Stimulated activated memory B cell treated with anti-CD40 and anti-IgM and Interleukin-4, amounts not matched to agents 10 μg/mL and 1 μg/mL and 100 μg/mL, for 72 hours (primary cell): ENCODE measurements at regions not wholly inside any gene's neighbourhood (a gene's known extent, or its start where the extent isn't known, plus 50 kb on each side); places are given as distances from the start of the nearest gene placed in this dataset.

Experiments
- ATAC-seq: fragments of 150-1000 bp; cut with Tn5 transposase; 2 replicates; pipeline ENCODE4 v1.10.0; 2021
- H3K27ac Mint-ChIP-seq: one replicate; pipeline ENCODE4 v1.8.0; 2022; ENCODE audit warnings: mild to moderate bottlenecking, mixed read lengths
- H3K27me3 Mint-ChIP-seq: one replicate; pipeline ENCODE4 v1.8.0; 2022; ENCODE audit warnings: mixed read lengths
- H3K36me3 Mint-ChIP-seq: one replicate; pipeline ENCODE4 v1.8.0; 2022; ENCODE audit warnings: mixed read lengths
- H3K4me1 Mint-ChIP-seq: one replicate; pipeline ENCODE4 v1.8.0; 2022; ENCODE audit warnings: mixed read lengths
- H3K4me3 Mint-ChIP-seq: one replicate; pipeline ENCODE4 v1.8.0; 2022; ENCODE audit warnings: mild to moderate bottlenecking, moderate library complexity, mixed read lengths
- H3K9me3 Mint-ChIP-seq: one replicate; pipeline ENCODE4 v1.8.0; 2022; ENCODE audit warnings: mixed read lengths

DNA sequence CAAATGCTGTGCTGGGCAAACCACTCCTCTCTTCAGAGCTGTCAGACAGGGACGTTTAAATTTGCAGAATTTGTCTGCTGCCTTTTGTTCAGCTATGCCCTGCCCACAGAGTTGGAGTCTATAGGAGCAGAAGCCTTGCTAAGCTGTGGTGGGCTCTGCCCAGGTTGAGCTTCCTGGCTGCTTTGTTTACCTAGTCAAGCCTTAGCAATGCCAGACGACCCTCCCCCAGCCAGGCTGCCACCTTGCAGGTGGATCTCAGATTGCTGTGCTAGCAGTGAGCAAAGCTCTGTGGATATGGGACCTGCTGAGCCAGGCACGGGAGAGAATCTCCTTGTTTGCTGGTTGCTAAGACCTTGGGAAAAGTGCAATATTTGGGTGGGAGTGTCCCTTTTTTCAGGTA is 314.9 kb downstream of the NNT start:
- H3K27me3 Mint-ChIP-seq: no peaks in the 10 kb centered on the region
- no peak for ATAC-seq
- H3K9me3 Mint-ChIP-seq: no peaks in the 10 kb centered on the region
- no peak overlapping the region for H3K4me3 Mint-ChIP-seq
- H3K36me3 Mint-ChIP-seq: no peaks in the 10 kb centered on the region
- H3K27ac Mint-ChIP-seq: no peak overlapping the region
- H3K4me1 Mint-ChIP-seq: no peaks in the 10 kb centered on the region

DNA sequence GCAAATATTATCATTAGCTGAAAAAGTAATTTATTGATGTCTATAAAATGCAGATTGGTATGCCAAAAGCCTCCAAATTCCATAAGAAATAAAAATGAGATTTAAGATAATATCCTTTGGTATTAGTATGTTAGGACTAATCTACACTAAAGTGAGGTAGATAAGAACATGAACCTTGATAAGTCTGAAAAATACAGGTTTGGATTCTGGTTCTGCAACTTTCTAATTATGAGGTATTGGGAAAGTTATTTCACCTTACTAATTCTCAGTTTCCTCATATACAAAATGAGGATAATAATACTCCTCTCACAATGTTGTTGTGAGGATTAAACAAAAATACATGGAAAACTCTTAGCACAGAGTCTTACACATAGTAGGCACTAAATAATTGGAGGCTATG is 300.1 kb downstream of the NNT start:
- H3K36me3 Mint-ChIP-seq: no peaks in the 10 kb centered on the region
- no peak overlapping the region for H3K27ac Mint-ChIP-seq
- H3K9me3 Mint-ChIP-seq: no peaks in the 10 kb centered on the region
- no peak overlapping the region for H3K4me3 Mint-ChIP-seq
- no peak for ATAC-seq
- no peaks in the 10 kb centered on the region for H3K4me1 Mint-ChIP-seq
- no peaks in the 10 kb centered on the region for H3K27me3 Mint-ChIP-seq

- no peak overlapping the region for H3K27ac Mint-ChIP-seq
- H3K27me3 Mint-ChIP-seq: no peaks in the 10 kb centered on the region
- H3K9me3 Mint-ChIP-seq: peaks cover 4% of the 10 kb centered on the region
- H3K4me3 Mint-ChIP-seq: no peak overlapping the region
- no peak for ATAC-seq
- H3K36me3 Mint-ChIP-seq: no peaks in the 10 kb centered on the region
- no peaks in the 10 kb centered on the region for H3K4me1 Mint-ChIP-seq
These were observed 298.0 kb downstream of the NNT start for GRCh38 chr5:43900974-43901373.

DNA sequence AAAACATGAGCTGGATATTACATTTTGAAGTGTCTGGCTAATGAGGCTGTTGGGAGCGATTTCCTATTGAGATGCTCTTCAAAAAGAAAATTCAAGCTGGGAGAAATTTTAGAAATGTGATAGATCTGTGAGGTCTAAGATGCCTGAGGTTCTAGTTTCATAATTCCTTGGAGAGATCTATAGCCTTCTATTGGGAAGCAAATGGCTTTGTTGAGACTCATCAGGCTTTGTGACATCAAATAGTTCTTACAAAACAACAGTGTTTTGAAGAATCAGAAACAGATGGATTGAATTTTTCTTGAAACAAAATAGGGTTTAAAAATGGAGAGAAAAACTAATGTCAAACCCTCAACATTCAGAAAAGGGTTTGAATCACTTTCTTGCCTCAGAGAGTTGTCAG is 292.9 kb downstream of the NNT start:
- Mint-ChIP-seq H3K27ac (no peak overlapping the region), H3K27me3 (no peaks in the 10 kb centered on the region), H3K36me3 (no peaks in the 10 kb centered on the region), H3K4me3 (no peak overlapping the region), H3K9me3 (peaks cover 4% of the 10 kb centered on the region), H3K4me1 (no peaks in the 10 kb centered on the region)
- ATAC-seq: no peak

GRCh38 chr5:43893951-43894684 is 291.1 kb downstream of the NNT start:
- Mint-ChIP-seq H3K4me3 (no peak overlapping the region), H3K27me3 (no peaks in the 10 kb centered on the region), H3K9me3 (peaks cover 7% of the 10 kb centered on the region), H3K36me3 (no peaks in the 10 kb centered on the region), H3K4me1 (no peaks in the 10 kb centered on the region), H3K27ac (no peak overlapping the region)
- ATAC-seq: no peak

DNA sequence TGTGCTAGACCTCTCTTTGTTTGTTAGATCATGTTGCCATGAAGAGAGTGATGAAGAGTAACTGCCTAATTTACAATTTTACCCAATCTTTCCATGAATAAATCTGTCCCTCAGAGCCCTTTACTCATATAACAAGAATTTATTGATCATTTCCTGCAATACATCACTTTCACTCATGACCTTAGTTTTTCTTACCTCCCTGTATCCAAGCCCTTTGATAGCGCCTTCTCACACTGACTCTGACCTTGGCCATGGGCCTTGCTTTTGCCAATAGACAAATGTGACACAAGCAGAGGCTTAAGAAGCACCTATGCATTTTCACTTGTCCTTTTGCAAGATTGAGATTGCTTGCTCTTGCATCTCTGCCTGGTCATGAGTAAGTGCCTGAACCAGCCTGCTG is 288.1 kb downstream of the NNT start:
- H3K27ac Mint-ChIP-seq: no peak overlapping the region
- H3K36me3 Mint-ChIP-seq: no peaks in the 10 kb centered on the region
- H3K9me3 Mint-ChIP-seq: peaks cover 5% of the 10 kb centered on the region
- no peaks in the 10 kb centered on the region for H3K27me3 Mint-ChIP-seq
- ATAC-seq: no peak
- H3K4me3 Mint-ChIP-seq: no peak overlapping the region
- H3K4me1 Mint-ChIP-seq: no peaks in the 10 kb centered on the region

DNA sequence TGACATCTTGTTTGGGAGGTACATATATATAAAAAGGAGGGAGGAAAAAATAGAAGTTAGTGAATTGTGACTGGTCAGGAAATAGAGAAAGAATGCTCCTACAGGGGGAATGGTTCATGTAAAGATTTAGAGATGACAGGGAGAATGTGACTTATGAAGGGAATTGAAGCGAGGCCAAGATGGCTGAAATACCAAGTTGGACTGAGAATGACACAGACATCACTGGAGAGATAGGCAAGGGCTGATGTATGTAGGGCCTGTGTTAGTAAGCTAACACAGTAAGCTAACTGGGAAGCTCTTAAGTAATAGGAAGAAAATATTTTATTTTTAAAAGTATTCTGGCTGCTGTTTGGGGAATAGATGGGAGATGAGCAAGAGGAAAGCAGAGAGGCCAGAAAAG is 286.3 kb downstream of the NNT start:
- no peak overlapping the region for H3K4me3 Mint-ChIP-seq
- H3K36me3 Mint-ChIP-seq: no peaks in the 10 kb centered on the region
- no peak overlapping the region for H3K27ac Mint-ChIP-seq
- peaks cover 5% of the 10 kb centered on the region for H3K9me3 Mint-ChIP-seq
- no peaks in the 10 kb centered on the region for H3K27me3 Mint-ChIP-seq
- no peak for ATAC-seq
- H3K4me1 Mint-ChIP-seq: no peaks in the 10 kb centered on the region

DNA sequence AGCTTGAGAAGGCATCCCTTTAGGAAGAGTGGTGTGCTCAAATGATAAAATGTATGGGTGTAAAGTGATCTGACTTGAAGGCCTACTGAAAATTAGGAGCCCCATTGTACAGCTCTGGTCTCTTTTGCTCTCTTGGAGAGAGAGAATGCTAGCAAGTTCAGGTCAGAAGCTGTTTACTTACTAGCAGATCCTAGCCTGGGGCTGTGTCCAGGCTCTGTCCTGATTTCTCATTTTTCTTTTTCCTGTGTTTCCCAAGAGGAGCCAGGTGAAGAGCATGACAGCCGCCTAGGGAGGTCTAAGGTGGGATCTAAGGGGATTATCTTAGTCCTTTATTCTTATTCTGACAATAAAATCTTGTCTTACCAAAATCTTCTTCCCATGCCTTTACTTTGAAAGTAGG is 272.8 kb downstream of the NNT start:
- no peak overlapping the region for H3K27ac Mint-ChIP-seq
- no peaks in the 10 kb centered on the region for H3K9me3 Mint-ChIP-seq
- ATAC-seq: no peak
- no peak overlapping the region for H3K4me3 Mint-ChIP-seq
- H3K36me3 Mint-ChIP-seq: no peaks in the 10 kb centered on the region
- H3K27me3 Mint-ChIP-seq: no peaks in the 10 kb centered on the region
- no peaks in the 10 kb centered on the region for H3K4me1 Mint-ChIP-seq

DNA sequence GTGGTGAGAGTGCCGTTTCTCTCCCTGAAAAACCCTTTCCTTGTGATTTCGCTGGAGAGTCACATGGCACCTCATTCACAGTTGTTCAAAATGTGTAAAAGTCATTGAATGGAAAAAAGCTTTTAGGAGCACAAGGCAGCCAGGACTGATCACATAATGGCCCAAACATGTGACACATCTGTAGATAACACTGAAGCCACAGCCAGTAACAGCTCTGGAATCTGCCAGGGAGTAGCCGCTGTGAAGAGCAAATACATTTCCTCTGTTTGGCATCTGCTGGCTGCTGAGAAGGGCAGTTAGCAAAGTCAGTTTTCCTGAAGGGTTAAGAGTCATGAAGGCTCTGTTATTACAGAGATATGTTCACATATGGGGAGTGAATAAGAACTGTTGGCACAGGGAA is 271.8 kb downstream of the NNT start:
- H3K4me3 Mint-ChIP-seq: no peak overlapping the region
- no peak overlapping the region for H3K27ac Mint-ChIP-seq
- no peak for ATAC-seq
- H3K27me3 Mint-ChIP-seq: no peaks in the 10 kb centered on the region
- no peaks in the 10 kb centered on the region for H3K36me3 Mint-ChIP-seq
- H3K9me3 Mint-ChIP-seq: no peaks in the 10 kb centered on the region
- no peaks in the 10 kb centered on the region for H3K4me1 Mint-ChIP-seq

- Mint-ChIP-seq H3K4me1 (no peaks in the 10 kb centered on the region), H3K27me3 (no peaks in the 10 kb centered on the region), H3K9me3 (no peaks in the 10 kb centered on the region), H3K27ac (no peak overlapping the region), H3K36me3 (no peaks in the 10 kb centered on the region), H3K4me3 (no peak overlapping the region)
- no peak for ATAC-seq
These were observed 270.8 kb downstream of the NNT start for GRCh38 chr5:43873791-43874190.

DNA sequence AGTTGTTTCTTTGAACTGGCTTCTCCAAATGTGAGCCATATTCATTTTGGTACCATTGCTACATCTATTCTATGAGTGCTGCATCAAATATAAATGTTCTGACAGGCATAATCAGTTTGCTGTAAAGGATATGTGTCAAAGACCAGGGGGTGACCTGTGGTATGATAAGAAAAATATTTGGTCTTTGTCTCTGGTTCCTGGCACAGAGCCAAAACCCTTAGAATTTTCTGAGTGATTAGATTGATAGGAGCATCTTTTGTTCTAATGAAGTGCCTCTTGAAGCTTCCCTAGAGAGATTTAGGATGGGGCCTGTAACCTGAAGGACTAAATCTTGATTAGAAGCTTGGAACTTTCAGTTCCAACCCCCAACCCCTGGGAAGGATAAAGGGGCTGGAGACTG is 256.3 kb downstream of the NNT start:
- no peak for ATAC-seq
- Mint-ChIP-seq H3K9me3 (peaks cover 2% of the 10 kb centered on the region), H3K4me3 (no peak overlapping the region), H3K27ac (no peak overlapping the region), H3K36me3 (no peaks in the 10 kb centered on the region), H3K27me3 (no peaks in the 10 kb centered on the region), H3K4me1 (no peaks in the 10 kb centered on the region)

- H3K27me3 Mint-ChIP-seq: no peaks in the 10 kb centered on the region
- H3K36me3 Mint-ChIP-seq: no peaks in the 10 kb centered on the region
- H3K4me1 Mint-ChIP-seq: no peaks in the 10 kb centered on the region
These were observed 252.5 kb downstream of the NNT start for GRCh38 chr5:43855452-43855851.

DNA sequence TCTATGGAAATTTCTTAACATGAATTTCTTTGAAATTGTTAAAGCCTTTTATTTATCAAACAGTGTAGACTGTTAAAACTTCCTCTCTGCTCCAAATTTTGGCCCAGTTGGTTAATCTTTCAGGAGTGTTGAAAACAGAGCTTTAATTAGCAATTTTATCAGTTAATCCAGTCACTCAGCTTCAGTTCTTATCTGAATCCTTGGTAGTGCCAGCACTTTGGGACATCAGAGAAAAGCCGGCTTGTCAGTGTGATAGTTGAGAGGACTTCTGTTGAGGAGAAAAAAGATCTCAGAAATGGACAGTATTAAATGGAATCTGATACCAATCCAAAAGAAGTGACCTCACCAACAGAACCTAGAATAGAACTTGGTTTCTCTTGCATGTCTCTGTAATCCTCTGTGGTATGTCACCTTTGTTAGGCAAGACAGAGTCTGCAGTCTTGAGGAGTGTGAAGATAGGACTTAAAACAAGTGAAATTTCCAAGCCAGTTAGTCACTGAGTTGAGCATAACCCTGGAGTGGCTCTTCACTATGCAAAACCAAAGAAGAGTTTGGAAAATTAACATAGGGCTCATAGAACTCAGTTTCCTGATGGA is 251.8 kb downstream of the NNT start:
- H3K27ac Mint-ChIP-seq: no peak overlapping the region
- ATAC-seq: no peak
- peaks cover 6% of the 10 kb centered on the region for H3K9me3 Mint-ChIP-seq
- H3K4me1 Mint-ChIP-seq: no peaks in the 10 kb centered on the region
- H3K4me3 Mint-ChIP-seq: no peak overlapping the region
- no peaks in the 10 kb centered on the region for H3K36me3 Mint-ChIP-seq
- H3K27me3 Mint-ChIP-seq: no peaks in the 10 kb centered on the region

More at GRCh38 chr5:43855452-43855851, 252.5 kb downstream of the NNT start:
- no peak for ATAC-seq
- Mint-ChIP-seq H3K27ac (no peak overlapping the region), H3K9me3 (peaks cover 2% of the 10 kb centered on the region), H3K4me3 (no peak overlapping the region)

DNA sequence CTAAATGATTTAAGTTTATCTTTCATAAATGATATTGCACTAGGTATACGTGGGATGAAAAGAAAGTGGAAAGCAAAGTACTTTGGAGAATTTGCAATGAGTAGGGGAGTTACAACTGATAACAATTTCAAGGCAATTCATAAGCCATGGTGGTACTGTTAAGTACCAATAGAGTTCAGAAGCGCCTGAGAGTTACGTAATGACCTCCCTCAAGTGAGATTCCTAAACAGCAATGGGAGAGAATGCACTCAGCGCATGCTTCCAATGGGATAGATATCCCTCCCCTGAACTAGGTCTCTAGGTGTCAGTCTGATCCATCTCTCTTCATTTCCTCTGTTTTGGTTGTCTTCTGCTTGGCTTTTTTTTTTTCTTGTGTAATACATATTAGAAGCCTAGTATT is 249.3 kb downstream of the NNT start:
- Mint-ChIP-seq H3K27me3 (no peaks in the 10 kb centered on the region), H3K9me3 (peaks cover 6% of the 10 kb centered on the region), H3K4me3 (no peak overlapping the region), H3K4me1 (no peaks in the 10 kb centered on the region), H3K36me3 (no peaks in the 10 kb centered on the region), H3K27ac (no peak overlapping the region)
- ATAC-seq: no peak

DNA sequence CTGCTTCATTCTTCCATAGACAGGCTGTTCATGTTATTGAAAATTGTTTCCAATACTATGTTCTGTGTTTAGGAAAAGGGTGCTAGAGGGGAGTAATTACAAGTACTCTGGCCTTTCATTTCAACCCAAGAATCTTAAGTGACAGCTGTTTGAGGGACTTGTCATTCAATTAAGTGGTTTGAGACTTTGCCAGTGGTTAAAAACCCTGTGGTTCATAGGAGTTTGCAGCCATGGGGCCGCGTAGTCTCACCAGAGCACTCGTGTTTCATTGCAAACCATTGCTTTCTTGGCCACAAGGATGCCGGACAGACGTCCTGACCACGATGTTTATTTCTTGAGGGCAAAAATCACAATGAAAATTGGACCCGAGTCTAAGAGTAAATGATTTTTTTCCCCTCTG is 248.8 kb downstream of the NNT start:
- Mint-ChIP-seq H3K27me3 (no peaks in the 10 kb centered on the region), H3K27ac (no peak overlapping the region), H3K36me3 (no peaks in the 10 kb centered on the region), H3K4me3 (no peak overlapping the region), H3K9me3 (peaks cover 6% of the 10 kb centered on the region), H3K4me1 (no peaks in the 10 kb centered on the region)
- ATAC-seq: no peak

DNA sequence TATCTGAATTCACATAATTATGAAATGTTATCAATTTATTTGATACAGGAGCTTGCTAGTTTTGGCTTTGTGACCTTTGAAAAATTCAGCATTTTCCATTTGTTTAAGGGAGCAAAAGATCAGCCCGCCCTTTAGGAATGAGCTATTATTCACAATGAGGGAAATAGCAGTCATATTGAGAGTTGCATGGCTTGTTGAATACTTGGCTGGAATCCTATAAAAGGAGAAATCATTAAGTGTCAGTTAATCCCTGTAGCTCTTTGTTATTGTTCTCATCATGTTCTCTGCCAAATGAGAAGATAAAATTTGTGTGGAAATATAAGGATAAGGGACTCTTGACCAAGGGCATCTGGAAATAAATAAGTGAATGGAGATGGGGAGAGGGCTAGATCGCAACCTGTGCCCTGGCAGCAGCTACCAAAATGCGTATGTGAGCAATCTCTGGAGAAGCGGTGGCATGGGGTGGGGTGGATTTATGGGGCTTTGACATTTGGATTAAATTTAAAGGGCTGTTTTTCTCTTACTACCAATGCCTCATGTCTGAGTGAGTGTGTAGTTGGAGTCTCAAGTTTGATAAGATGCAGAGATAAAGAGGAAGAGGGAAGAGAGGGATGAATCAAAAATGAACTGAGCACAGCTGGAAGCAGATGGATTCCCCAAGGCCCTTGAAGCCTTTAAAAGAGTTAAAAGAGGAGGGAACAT is 237.6 kb downstream of the NNT start:
- Mint-ChIP-seq H3K36me3 (no peaks in the 10 kb centered on the region), H3K9me3 (peaks cover 9% of the 10 kb centered on the region)

More for the DNA sequence above, 237.6 kb downstream of the NNT start:
- no peak for ATAC-seq
- Mint-ChIP-seq H3K27ac (no peak overlapping the region), H3K27me3 (no peaks in the 10 kb centered on the region), H3K4me1 (no peaks in the 10 kb centered on the region), H3K4me3 (no peak overlapping the region)
